ENCODE measurements at regions not wholly inside any gene's neighbourhood (a gene's known extent, or its start where the extent isn't known, plus 50 kb on each side); places are given as distances from the start of the nearest gene placed in this dataset.

DNA sequence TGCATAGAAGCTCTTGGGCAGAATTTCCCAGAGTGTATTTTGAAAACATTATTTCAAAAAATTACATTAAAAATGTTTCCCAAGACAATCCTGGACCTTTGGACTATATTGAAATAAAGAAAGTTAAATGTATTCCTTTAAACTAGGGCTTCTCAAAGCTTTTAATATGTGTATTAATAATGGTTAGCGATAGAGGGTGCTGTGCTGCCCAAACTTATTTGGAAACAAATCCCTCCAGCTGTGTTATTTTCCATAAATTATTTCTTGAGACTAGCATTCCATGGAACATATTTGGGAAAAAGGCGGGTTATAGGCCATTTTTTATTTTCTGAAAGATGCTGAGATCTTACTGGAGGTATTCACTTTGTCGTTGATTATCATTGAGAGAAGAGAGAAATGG is 397.8 kb upstream of the MIS18BP1 start:
- no peak overlapping the region for H3K4me3 ChIP-seq (replicated peaks in 1 of 3; ENCODE audit: insufficient read depth in 1 of 3, low read depth in 1 of 3, low read length in 3 of 3)
- H3K4me2 ChIP-seq (ENCODE audit: insufficient read depth, low read length), result no peak overlapping the region
- DNase-seq (ENCODE audit: low read depth, low spot score), result no peak
- dilution Hi-C loops (cut with MboI; ENCODE audit: extremely low pct_ligation_motif_present, low sequenced_read_pairs), result no loop called here
- intact Hi-C loops (cut with micrococcal nuclease), result no loop called here
- H3K27me3 ChIP-seq (ENCODE audit: control insufficient read depth in 2 of 2, insufficient read depth in 2 of 2, low read length in 2 of 2), result no peaks in the 10 kb centered on the region
- BruUV-seq (replicated peaks), result no TSS peak
- no peak for FAIRE-seq
- no peaks in the 10 kb centered on the region for H3K9me1 ChIP-seq (replicated peaks; ENCODE audit: control insufficient read depth, extremely low read depth, insufficient read depth, low read length)
- no peaks in the 10 kb centered on the region for H3K36me3 ChIP-seq (ENCODE audit: control insufficient read depth in 2 of 2, extremely low read depth in 1 of 2, insufficient read depth in 2 of 2, low read length in 2 of 2)
- ChIA-PET CTCF (interaction anchor here (1.1 kb wide), 1 partner anchor 42 kb away, joined by 3 read pairs; no protein-coding TSS in a partner anchor), POLR2A (no interaction called here)
- H3K9me3 ChIP-seq (replicated peaks; ENCODE audit: control insufficient read depth, insufficient read depth, low read length), result no peaks in the 10 kb centered on the region
- no peak overlapping the region for H3K27ac ChIP-seq (ENCODE audit: insufficient read depth, low read depth, low read length)
- no peak for TF ChIP-seq MYC (IDR thresholded peaks at IDR 0.05; ENCODE audit: low read depth, low read length)
- TF ChIP-seq POLR2A (IDR thresholded peaks at IDR 0.05; ENCODE audit: low read depth, low read length), result no peak
- no peak for TF ChIP-seq GATA2 (IDR thresholded peaks at IDR 0.05; ENCODE audit: insufficient read depth, insufficient read length, low read depth, low read length)
- TF ChIP-seq FOS (IDR thresholded peaks at IDR 0.05; ENCODE audit: borderline replicate concordance, insufficient read depth, low read length), result no peak
- TF ChIP-seq POLR2AphosphoS5 (IDR thresholded peaks at IDR 0.05; ENCODE audit: insufficient read depth, low read depth, low read length), result no peak
- no peak for TF ChIP-seq EZH2 (IDR thresholded peaks at IDR 0.05; ENCODE audit: borderline replicate concordance, low read depth, low read length, severe bottlenecking)
- TF ChIP-seq JUN (IDR thresholded peaks at IDR 0.05; ENCODE audit: borderline replicate concordance, insufficient read depth, insufficient read length, low read depth), result no peak
- TF ChIP-seq, protein P1, sequence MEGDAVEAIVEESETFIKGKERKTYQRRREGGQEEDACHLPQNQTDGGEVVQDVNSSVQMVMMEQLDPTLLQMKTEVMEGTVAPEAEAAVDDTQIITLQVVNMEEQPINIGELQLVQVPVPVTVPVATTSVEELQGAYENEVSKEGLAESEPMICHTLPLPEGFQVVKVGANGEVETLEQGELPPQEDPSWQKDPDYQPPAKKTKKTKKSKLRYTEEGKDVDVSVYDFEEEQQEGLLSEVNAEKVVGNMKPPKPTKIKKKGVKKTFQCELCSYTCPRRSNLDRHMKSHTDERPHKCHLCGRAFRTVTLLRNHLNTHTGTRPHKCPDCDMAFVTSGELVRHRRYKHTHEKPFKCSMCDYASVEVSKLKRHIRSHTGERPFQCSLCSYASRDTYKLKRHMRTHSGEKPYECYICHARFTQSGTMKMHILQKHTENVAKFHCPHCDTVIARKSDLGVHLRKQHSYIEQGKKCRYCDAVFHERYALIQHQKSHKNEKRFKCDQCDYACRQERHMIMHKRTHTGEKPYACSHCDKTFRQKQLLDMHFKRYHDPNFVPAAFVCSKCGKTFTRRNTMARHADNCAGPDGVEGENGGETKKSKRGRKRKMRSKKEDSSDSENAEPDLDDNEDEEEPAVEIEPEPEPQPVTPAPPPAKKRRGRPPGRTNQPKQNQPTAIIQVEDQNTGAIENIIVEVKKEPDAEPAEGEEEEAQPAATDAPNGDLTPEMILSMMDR (IDR thresholded peaks at IDR 0.05; ENCODE audit: extremely low read depth in 1 of 2, insufficient read depth in 1 of 2, low read depth in 1 of 2, low read length in 2 of 2), result no peak
- TF ChIP-seq, protein P2, sequence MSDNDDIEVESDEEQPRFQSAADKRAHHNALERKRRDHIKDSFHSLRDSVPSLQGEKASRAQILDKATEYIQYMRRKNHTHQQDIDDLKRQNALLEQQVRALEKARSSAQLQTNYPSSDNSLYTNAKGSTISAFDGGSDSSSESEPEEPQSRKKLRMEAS (IDR thresholded peaks at IDR 0.05; ENCODE audit: insufficient read depth, insufficient read length), result no peak
- H3K4me1 ChIP-seq (ENCODE audit: control insufficient read depth, extremely low read depth, insufficient read depth, low read length), result no peaks in the 10 kb centered on the region
- H3K79me2 ChIP-seq (ENCODE audit: control insufficient read depth, insufficient read depth, low read length), result no peaks in the 10 kb centered on the region
- no peak overlapping the region for H3K9ac ChIP-seq (replicated peaks; ENCODE audit: extremely low read depth, insufficient read depth, low read length)
- no peaks in the 10 kb centered on the region for H4K20me1 ChIP-seq (replicated peaks; ENCODE audit: control insufficient read depth, extremely low read depth, insufficient read depth, low read length)
- H2AFZ ChIP-seq (ENCODE audit: low read depth, low read length), result no peak overlapping the region

Data from endothelial cell of umbilical vein (primary cell).